H1 (cell line): ENCODE measurements at regions not wholly inside any gene's neighbourhood (a gene's known extent, or its start where the extent isn't known, plus 50 kb on each side); places are given as distances from the start of the nearest gene placed in this dataset.

Experiments
- CTCF ChIA-PET: fragments of 300-600 bp; sonication (Branson Sonifier 250); formaldehyde crosslinking; loops from one replicate; lab custom pipeline; 2021; ENCODE audit not compliant: partially characterized antibody; lab: Charles Lee
- POLR2A ChIA-PET: fragments of 300-600 bp; sonication (Branson Sonifier 250); formaldehyde crosslinking; loops from one replicate; lab custom pipeline; 2021; ENCODE audit warnings: inconsistent platforms; ENCODE audit not compliant: partially characterized antibody; lab: Charles Lee
- DNase-seq, 2 experiments: peaks; one replicate each; pipeline versions ENCODE4 v3.0.0 to v3.0.0-alpha.2; 2010 to 2022; ENCODE audit warnings: low spot score in 2 of 2, low read depth in 1 of 2, mixed read lengths in 1 of 2
- FAIRE-seq: peaks from 2 replicates; lab custom pipeline; 2011; peaks lifted over from hg19 to GRCh38; lab: Jason Lieb, UNC
- H2AFZ ChIP-seq: 2 replicates; pipeline ENCODE4 v1.8.1; 2012; ENCODE audit warnings: low read length, inconsistent platforms
- H2AK5ac ChIP-seq: 2 replicates; pipeline ENCODE4 v1.6.1; 2013; ENCODE audit warnings: low read depth, low read length
- H2BK120ac ChIP-seq: replicated peaks from 2 replicates; pipeline ENCODE3; 2013; ENCODE audit warnings: low read depth, low read length, inconsistent platforms
- H2BK12ac ChIP-seq: 2 replicates; pipeline ENCODE4 v1.6.1; 2013; ENCODE audit warnings: low read depth, low read length
- H2BK15ac ChIP-seq: 2 replicates; pipeline ENCODE4 v1.6.1; 2013; ENCODE audit warnings: low read length
- H2BK20ac ChIP-seq: 2 replicates; pipeline ENCODE4 v1.6.1; 2013; ENCODE audit warnings: low read length
- H2BK5ac ChIP-seq: 2 replicates; pipeline ENCODE4 v1.6.1; 2013; ENCODE audit warnings: low read depth, low read length
- H3K14ac ChIP-seq: 2 replicates; pipeline ENCODE4 v1.6.1; 2013; ENCODE audit warnings: inconsistent platforms; ENCODE audit not compliant: insufficient read length
- H3K18ac ChIP-seq: 2 replicates; pipeline ENCODE4 v1.6.1; 2013; ENCODE audit warnings: low read length; ENCODE audit errors: extremely low read depth
- H3K23ac ChIP-seq: 2 replicates; pipeline ENCODE4 v1.6.1; 2013; ENCODE audit warnings: inconsistent platforms; ENCODE audit not compliant: insufficient read length
- H3K23me2 ChIP-seq: 2 replicates; pipeline ENCODE4 v1.6.1; 2013; ENCODE audit warnings: low read depth, low read length
- H3K27ac ChIP-seq: 2 replicates; pipeline ENCODE4 v1.6.1; 2011; ENCODE audit warnings: low read depth, low read length, inconsistent platforms
- H3K27me3 ChIP-seq, 4 experiments: replicated peaks in 1 of 4; 1 replicate in 1 of 4; 2 replicates in 3 of 4; pipeline versions ENCODE4 v1.6.1 to v1.8.1; 2011 to 2013; ENCODE audit warnings: low read length in 3 of 4, mild to moderate bottlenecking in 3 of 4, inconsistent platforms in 2 of 4, mixed read lengths in 2 of 4, moderate library complexity in 1 of 4; ENCODE audit not compliant: control insufficient read depth in 3 of 4, insufficient read depth in 3 of 4; ENCODE audit errors: extremely low read depth in 1 of 4
- H3K36me3 ChIP-seq, 4 experiments: 2 replicates each; pipeline versions ENCODE4 v1.6.1 to v1.8.1; 2011 to 2013; ENCODE audit warnings: mild to moderate bottlenecking in 4 of 4, low read length in 3 of 4, moderate library complexity in 2 of 4, control low read depth in 1 of 4, inconsistent platforms in 1 of 4; ENCODE audit not compliant: insufficient read depth in 4 of 4, control insufficient read depth in 2 of 4
- H3K4ac ChIP-seq: replicated peaks from 2 replicates; pipeline ENCODE3; 2013; ENCODE audit warnings: low read length, low read depth, mixed read lengths, inconsistent platforms; ENCODE audit not compliant: insufficient read length
- H3K4me1 ChIP-seq, 4 experiments: replicated peaks in 1 of 4; 1 replicate in 1 of 4; 2 replicates in 3 of 4; pipeline versions ENCODE4 v1.6.1 to v1.8.1; 2011 to 2013; ENCODE audit warnings: low read length in 3 of 4, inconsistent platforms in 2 of 4, mixed read lengths in 1 of 4; ENCODE audit not compliant: insufficient read depth in 4 of 4, control insufficient read depth in 3 of 4
- H3K4me2 ChIP-seq, 2 experiments: 2 replicates each; pipeline versions ENCODE4 v1.6.1 to v1.8.1; 2011 to 2013; ENCODE audit warnings: low read depth in 2 of 2, low read length in 2 of 2, control low read depth in 1 of 2, inconsistent platforms in 1 of 2, mild to moderate bottlenecking in 1 of 2; ENCODE audit not compliant: insufficient read depth in 1 of 2
- H3K4me3 ChIP-seq, 4 experiments: fragments of 200-600, 300-600 bp in 1 of 4; sonication (generic), shearing (Covaris generic), sonication (Bioruptor Twin) in 1 of 4; 2 replicates each; pipeline versions ENCODE4 v1.5.1 to v1.8.1; 2011 to 2016; ENCODE audit warnings: low read length in 4 of 4, low read depth in 3 of 4, control low read depth in 2 of 4, inconsistent platforms in 2 of 4, mild to moderate bottlenecking in 2 of 4, mixed read lengths in 1 of 4, moderate library complexity in 1 of 4; ENCODE audit not compliant: insufficient read depth in 2 of 4; ENCODE audit errors: extremely low read depth in 1 of 4
- H3K56ac ChIP-seq: replicated peaks from 2 replicates; pipeline ENCODE3; 2013; ENCODE audit warnings: low read depth, mild to moderate bottlenecking, mixed read lengths, low read length, inconsistent platforms; ENCODE audit not compliant: insufficient read length
- H3K79me1 ChIP-seq: 2 replicates; pipeline ENCODE4 v1.6.1; 2013; ENCODE audit warnings: low read depth, low read length, control low read depth
- H3K79me2 ChIP-seq, 2 experiments: 2 replicates each; pipeline versions ENCODE4 v1.6.1 to v1.8.1; 2012 to 2013; ENCODE audit warnings: low read length in 2 of 2, mild to moderate bottlenecking in 2 of 2, inconsistent platforms in 1 of 2; ENCODE audit not compliant: insufficient read depth in 2 of 2, control insufficient read depth in 1 of 2
- H3K9ac ChIP-seq, 4 experiments: replicated peaks in 1 of 4; 1 replicate in 1 of 4; 2 replicates in 3 of 4; pipeline versions ENCODE4 v1.6.1 to v1.8.1; 2011 to 2013; ENCODE audit warnings: low read depth in 3 of 4, low read length in 3 of 4, control low read depth in 2 of 4, mild to moderate bottlenecking in 2 of 4, moderate library complexity in 2 of 4, inconsistent platforms in 1 of 4; ENCODE audit errors: extremely low read depth in 1 of 4
- H3K9me3 ChIP-seq, 2 experiments: 2 replicates each; pipeline versions ENCODE4 v1.6.1 to v1.8.1; 2012 to 2013; ENCODE audit warnings: mild to moderate bottlenecking in 2 of 2, moderate library complexity in 2 of 2, control low read depth in 1 of 2, inconsistent platforms in 1 of 2, low read depth in 1 of 2, low read length in 1 of 2, mixed read lengths in 1 of 2; ENCODE audit not compliant: insufficient read depth in 2 of 2
- H4K20me1 ChIP-seq, 2 experiments: replicated peaks in 1 of 2; 2 replicates each; pipeline versions ENCODE3 to v1.8.1; 2011 to 2013; ENCODE audit warnings: inconsistent platforms in 2 of 2, low read length in 2 of 2, mild to moderate bottlenecking in 1 of 2; ENCODE audit not compliant: insufficient read depth in 2 of 2, control insufficient read depth in 1 of 2
- H4K5ac ChIP-seq: 2 replicates; pipeline ENCODE4 v1.6.1; 2013; ENCODE audit warnings: low read length, low read depth, mixed read lengths, inconsistent platforms; ENCODE audit not compliant: insufficient read length
- H4K8ac ChIP-seq: 2 replicates; pipeline ENCODE4 v1.8.0; 2013; ENCODE audit warnings: mild to moderate bottlenecking, moderate library complexity, low read length, inconsistent platforms; ENCODE audit not compliant: insufficient read depth; ENCODE audit errors: extremely low read depth
- H4K91ac ChIP-seq: replicated peaks from 2 replicates; pipeline ENCODE3; 2013; ENCODE audit warnings: low read length, mixed read lengths, inconsistent platforms; ENCODE audit not compliant: insufficient read length
- CHD2 ChIP-seq: IDR thresholded peaks from 2 replicates; pipeline ENCODE4 v1.6.1; 2012; ENCODE audit warnings: low read length, improper control_type of control experiment
- E2F6 ChIP-seq: IDR thresholded peaks from 2 replicates; pipeline ENCODE4 v1.6.1; 2012; ENCODE audit warnings: inconsistent platforms
- FOSL1 ChIP-seq: IDR thresholded peaks from 2 replicates; pipeline ENCODE4 v1.6.1; 2011; ENCODE audit warnings: mild to moderate bottlenecking, low read depth, low read length, moderate library complexity; ENCODE audit not compliant: insufficient read depth
- HDAC6 ChIP-seq: IDR thresholded peaks from one replicate; pipeline ENCODE4 v1.7.1; 2012; ENCODE audit warnings: low read depth, mild to moderate bottlenecking, inconsistent platforms, low read length, moderate library complexity
- RAD21 ChIP-seq, 2 experiments: IDR thresholded peaks in 1 of 2; conservative IDR thresholded peaks in 1 of 2; 2 replicates each; pipeline ENCODE4 v1.6.1; 2011; ENCODE audit warnings: low read depth in 2 of 2, low read length in 2 of 2, improper control_type of control experiment in 1 of 2, inconsistent platforms in 1 of 2, mild to moderate bottlenecking in 1 of 2, moderate library complexity in 1 of 2
- SAP30 ChIP-seq: fragments of 300-600 bp; sonication (generic); IDR thresholded peaks from 2 replicates; pipeline ENCODE4 v1.7.1; 2012; ENCODE audit warnings: low read length, moderate library complexity, mild to moderate bottlenecking, inconsistent platforms; ENCODE audit not compliant: insufficient read depth, insufficient replicate concordance
- SUZ12 ChIP-seq: fragments of 200-600 bp; sonication (generic); IDR thresholded peaks from 2 replicates; pipeline ENCODE4 v1.6.1; 2012; ENCODE audit warnings: mild to moderate bottlenecking, inconsistent platforms, low read length, moderate library complexity, mixed read lengths
- TAF1 ChIP-seq: IDR thresholded peaks from 2 replicates; pipeline ENCODE4 v1.6.1; 2011; ENCODE audit warnings: mild to moderate bottlenecking, low read depth, low read length
- TAF7 ChIP-seq: optimal IDR thresholded peaks from 2 replicates; pipeline ENCODE3; 2011; ENCODE audit warnings: low read depth, mild to moderate bottlenecking, inconsistent platforms, low read length, moderate library complexity, borderline replicate concordance
- TBP ChIP-seq: IDR thresholded peaks from 2 replicates; pipeline ENCODE4 v1.6.1; 2011; ENCODE audit warnings: low read depth, low read length, improper control_type of control experiment
- TEAD4 ChIP-seq: IDR thresholded peaks from 2 replicates; pipeline ENCODE4 v1.6.1; 2012; ENCODE audit warnings: low read depth, low read length, inconsistent platforms, mixed read lengths
- USF2 ChIP-seq: IDR thresholded peaks from 2 replicates; pipeline ENCODE4 v1.6.1; 2011; ENCODE audit warnings: low read length, improper control_type of control experiment
- YY1 ChIP-seq: IDR thresholded peaks from 2 replicates; pipeline ENCODE4 v1.6.1; 2011; ENCODE audit warnings: low read depth, mild to moderate bottlenecking, low read length
- WGBS, 2 experiments: shearing (Covaris generic) in 1 of 2; methylation state at CpG; one replicate each; pipeline versions ENCODE4 v1.1.6 to v1.1.7; 2013 to 2015; ENCODE audit warnings: low lambda C conversion rate in 2 of 2, mixed read lengths in 2 of 2, inconsistent platforms in 1 of 2, low coverage in 1 of 2, missing lambda C conversion rate in 1 of 2; ENCODE audit not compliant: insufficient replicate concordance in 2 of 2, insufficient coverage in 1 of 2, insufficient read length in 1 of 2; ENCODE audit errors: extremely low coverage in 1 of 2, missing lambda C conversion rate in 1 of 2; 5-methylcytosine and 5-hydroxymethylcytosine counted together

GRCh38 chr18:43952398-43952797, 675.1 kb upstream of the SYT4 start:
- WGBS, 2 experiments = 95% methylated on average over 3 of the region's 3 CpGs; no CpG with 5 or more reads in 1 of the 2 experiments
- no peak overlapping the region for H3K27ac ChIP-seq
- H3K4me3 ChIP-seq = no peak overlapping the region
- H3K27me3 ChIP-seq = no peaks in the 10 kb centered on the region
- H3K9ac ChIP-seq = no peak overlapping the region
- no peak overlapping the region for H4K91ac ChIP-seq
- H4K8ac ChIP-seq = no peak overlapping the region
- no peak overlapping the region for H3K18ac ChIP-seq
- H4K20me1 ChIP-seq = no peaks in the 10 kb centered on the region
- H2BK20ac ChIP-seq = no peak overlapping the region
- FAIRE-seq (no peak), DNase-seq (no peak)
- no peak overlapping the region for H2BK12ac ChIP-seq
- ChIA-PET POLR2A (no interaction called here), CTCF (no interaction called here)
- H3K79me2 ChIP-seq = no peaks in the 10 kb centered on the region
- H4K5ac ChIP-seq = no peak overlapping the region
- no peak overlapping the region for H2BK5ac ChIP-seq
- no peak overlapping the region for H3K14ac ChIP-seq
- H3K4me1 ChIP-seq = no peaks in the 10 kb centered on the region
- no peak overlapping the region for H3K23ac ChIP-seq
- no peak overlapping the region for H2AK5ac ChIP-seq
- no peak overlapping the region for H2BK15ac ChIP-seq
- H3K36me3 ChIP-seq = no peaks in the 10 kb centered on the region
- H2AFZ ChIP-seq = no peak overlapping the region
- no peak overlapping the region for H2BK120ac ChIP-seq
- no peak overlapping the region for H3K4me2 ChIP-seq
- H3K56ac ChIP-seq = no peak overlapping the region
- H3K23me2 ChIP-seq = no peaks in the 10 kb centered on the region
- H3K9me3 ChIP-seq = peaks cover 10 to 12% of the 10 kb centered on the region in 2 experiments; a peak in 3 of 4 replicates
- H3K79me1 ChIP-seq = no peaks in the 10 kb centered on the region
- no peak overlapping the region for H3K4ac ChIP-seq
- TF ChIP-seq CHD2 (no peak), SUZ12 (no peak), TAF1 (no peak), TEAD4 (no peak), E2F6 (no peak), YY1 (no peak), TBP (no peak), USF2 (no peak), HDAC6 (no peak), RAD21 (IDR thresholded peaks at IDR 0.05 in 1 of 2, conservative IDR thresholded peaks at IDR 0.05 in 1 of 2; ENCODE audit: low read depth in 2 of 2, low read length in 2 of 2) (no peak), SAP30 (no peak), TAF7 (no peak), FOSL1 (no peak)
